ENCODE measurements at regions not wholly inside any gene's neighbourhood (a gene's known extent, or its start where the extent isn't known, plus 50 kb on each side); places are given as distances from the start of the nearest gene placed in this dataset.

DNA sequence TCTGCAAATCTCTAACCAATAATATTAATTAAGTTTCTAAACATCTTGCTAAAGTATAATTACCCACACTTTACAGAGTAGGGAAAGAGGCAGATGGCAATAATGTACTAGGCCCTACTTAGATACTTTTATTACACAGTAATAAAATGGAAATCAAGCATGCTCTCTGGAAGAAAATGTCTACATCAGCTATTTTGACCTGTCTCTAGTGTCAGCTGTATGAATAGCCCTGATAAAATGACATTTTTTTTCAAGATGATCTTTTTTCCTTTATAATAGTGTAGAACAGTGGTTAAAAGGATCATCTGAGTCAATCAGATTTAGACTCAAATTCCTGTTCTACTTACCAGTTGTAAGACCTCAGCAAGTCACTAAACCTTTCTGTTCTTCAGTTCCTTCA, 397.3 kb downstream of the GRB14 start:
- Histone ChIP-seq H3K18ac (ENCODE audit: low read length) (no peak overlapping the region), H2BK120ac (ENCODE audit: low read depth, low read length) (no peak overlapping the region), H3K4ac (ENCODE audit: low read length) (no peak overlapping the region), H4K8ac (ENCODE audit: low read depth, low read length) (no peak overlapping the region), H3K27ac (replicated peaks; ENCODE audit: low read length) (no peak overlapping the region), H3K27me3 (ENCODE audit: control insufficient read depth in 3 of 3, insufficient read depth in 3 of 3, low read depth in 1 of 3, low read length in 3 of 3) (no peaks in the 10 kb centered on the region), H3K36me3 (replicated peaks in 1 of 2; ENCODE audit: control insufficient read depth in 2 of 2, insufficient read depth in 2 of 2, low read length in 2 of 2) (no peaks in the 10 kb centered on the region), H2AFZ (ENCODE audit: low read length) (no peak overlapping the region), H3K14ac (ENCODE audit: low read length) (no peak overlapping the region), H3K23ac (ENCODE audit: low read depth, low read length, poor library complexity) (no peak overlapping the region), H3K4me2 (ENCODE audit: insufficient read depth, low read length, poor library complexity, severe bottlenecking) (no peak overlapping the region), H3K79me1 (ENCODE audit: low read depth, low read length) (no peaks in the 10 kb centered on the region), H3K4me1 (ENCODE audit: control insufficient read depth in 2 of 2, insufficient read depth in 1 of 2, low read depth in 1 of 2, low read length in 2 of 2) (peaks cover 0 to 2% of the 10 kb centered on the region in 2 donors), H2BK12ac (ENCODE audit: low read length) (no peak overlapping the region), H4K91ac (ENCODE audit: low read depth, low read length, poor library complexity) (no peak overlapping the region), H3K9ac (ENCODE audit: low read depth, low read length, poor library complexity) (no peak overlapping the region), H2BK15ac (ENCODE audit: low read length) (no peak overlapping the region), H3K9me3 (replicated peaks in 1 of 2; ENCODE audit: control insufficient read depth in 2 of 2, insufficient read depth in 1 of 2, low read depth in 1 of 2, low read length in 2 of 2) (no peaks in the 10 kb centered on the region), H2BK5ac (ENCODE audit: low read length) (no peak overlapping the region), H2AK5ac (ENCODE audit: low read depth, low read length) (no peak overlapping the region), H3K4me3 (ENCODE audit: low read length in 2 of 2) (no peak overlapping the region)
- DNase-seq (ENCODE audit: low spot score), result no peak

DNA sequence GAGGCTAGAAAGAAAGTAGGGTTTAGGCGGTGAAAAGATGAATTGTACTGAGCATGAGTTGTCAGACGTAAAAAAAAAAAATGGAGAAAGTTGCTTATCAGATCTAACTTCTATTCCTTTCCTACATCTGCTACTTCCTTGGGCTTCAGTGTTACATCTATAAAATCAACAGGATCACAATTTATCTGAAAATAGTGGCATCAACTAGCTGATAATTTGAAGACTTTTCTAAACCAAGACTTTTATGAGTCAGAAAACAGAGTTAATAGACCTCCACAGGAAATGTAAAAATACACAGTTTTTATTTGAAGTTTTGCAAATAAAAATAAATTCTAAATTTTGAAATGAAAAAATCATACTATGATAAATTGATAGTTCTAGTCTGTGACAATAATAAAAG, 399.8 kb downstream of the GRB14 start:
- no peaks in the 10 kb centered on the region for H3K9me3 ChIP-seq (replicated peaks in 1 of 2; ENCODE audit: control insufficient read depth in 2 of 2, insufficient read depth in 1 of 2, low read depth in 1 of 2, low read length in 2 of 2)
- H3K4ac ChIP-seq (ENCODE audit: low read length), result no peak overlapping the region
- no peak overlapping the region for H2BK5ac ChIP-seq (ENCODE audit: low read length)
- H2AK5ac ChIP-seq (ENCODE audit: low read depth, low read length), result no peak overlapping the region
- no peak overlapping the region for H3K4me2 ChIP-seq (ENCODE audit: insufficient read depth, low read length, poor library complexity, severe bottlenecking)
- no peak overlapping the region for H2BK15ac ChIP-seq (ENCODE audit: low read length)
- H4K8ac ChIP-seq (ENCODE audit: low read depth, low read length), result no peak overlapping the region
- H4K91ac ChIP-seq (ENCODE audit: low read depth, low read length, poor library complexity), result no peak overlapping the region
- no peak for DNase-seq (ENCODE audit: low spot score)
- no peak overlapping the region for H3K18ac ChIP-seq (ENCODE audit: low read length)
- 88% methylated on average over 1 of the region's 2 CpGs; no CpG with 5 or more reads in 1 of the 2 donors for WGBS, 2 donors (ENCODE audit: extremely low coverage in 2 of 2, insufficient read length in 2 of 2, insufficient replicate concordance in 1 of 2)
- no peak overlapping the region for H3K14ac ChIP-seq (ENCODE audit: low read length)
- no peak overlapping the region for H2BK120ac ChIP-seq (ENCODE audit: low read depth, low read length)
- no peak overlapping the region for H3K4me3 ChIP-seq (ENCODE audit: low read length in 2 of 2)
- no peak overlapping the region for H3K23ac ChIP-seq (ENCODE audit: low read depth, low read length, poor library complexity)
- H3K79me1 ChIP-seq (ENCODE audit: low read depth, low read length), result no peaks in the 10 kb centered on the region
- H3K36me3 ChIP-seq (replicated peaks in 1 of 2; ENCODE audit: control insufficient read depth in 2 of 2, insufficient read depth in 2 of 2, low read length in 2 of 2), result no peaks in the 10 kb centered on the region
- H2BK12ac ChIP-seq (ENCODE audit: low read length), result no peak overlapping the region
- H3K27ac ChIP-seq (replicated peaks; ENCODE audit: low read length), result no peak overlapping the region
- no peaks in the 10 kb centered on the region for H3K27me3 ChIP-seq (ENCODE audit: control insufficient read depth in 3 of 3, insufficient read depth in 3 of 3, low read depth in 1 of 3, low read length in 3 of 3)
- H3K4me1 ChIP-seq (ENCODE audit: control insufficient read depth in 2 of 2, insufficient read depth in 1 of 2, low read depth in 1 of 2, low read length in 2 of 2), result peaks cover 0 to 2% of the 10 kb centered on the region in 2 donors
- H2AFZ ChIP-seq (ENCODE audit: low read length), result no peak overlapping the region
- no peak overlapping the region for H3K9ac ChIP-seq (ENCODE audit: low read depth, low read length, poor library complexity)

GRCh38 chr2:164220265-164220664, 401.0 kb downstream of the GRB14 start:
- Histone ChIP-seq H3K4ac (ENCODE audit: low read length) (no peak overlapping the region), H3K27ac (replicated peaks; ENCODE audit: low read length) (no peak overlapping the region), H2AFZ (ENCODE audit: low read length) (no peak overlapping the region), H3K27me3 (ENCODE audit: control insufficient read depth in 3 of 3, insufficient read depth in 3 of 3, low read depth in 1 of 3, low read length in 3 of 3) (no peaks in the 10 kb centered on the region), H2AK5ac (ENCODE audit: low read depth, low read length) (no peak overlapping the region), H2BK120ac (ENCODE audit: low read depth, low read length) (no peak overlapping the region), H3K14ac (ENCODE audit: low read length) (no peak overlapping the region), H3K18ac (ENCODE audit: low read length) (no peak overlapping the region), H3K9me3 (replicated peaks in 1 of 2; ENCODE audit: control insufficient read depth in 2 of 2, insufficient read depth in 1 of 2, low read depth in 1 of 2, low read length in 2 of 2) (no peaks in the 10 kb centered on the region), H3K36me3 (replicated peaks in 1 of 2; ENCODE audit: control insufficient read depth in 2 of 2, insufficient read depth in 2 of 2, low read length in 2 of 2) (no peaks in the 10 kb centered on the region), H2BK12ac (ENCODE audit: low read length) (no peak overlapping the region), H3K4me1 (ENCODE audit: control insufficient read depth in 2 of 2, insufficient read depth in 1 of 2, low read depth in 1 of 2, low read length in 2 of 2) (peaks cover 0 to 2% of the 10 kb centered on the region in 2 donors), H3K4me3 (ENCODE audit: low read length in 2 of 2) (no peak overlapping the region), H3K79me1 (ENCODE audit: low read depth, low read length) (no peaks in the 10 kb centered on the region), H3K23ac (ENCODE audit: low read depth, low read length, poor library complexity) (no peak overlapping the region), H3K4me2 (ENCODE audit: insufficient read depth, low read length, poor library complexity, severe bottlenecking) (no peak overlapping the region), H2BK15ac (ENCODE audit: low read length) (no peak overlapping the region), H4K8ac (ENCODE audit: low read depth, low read length) (no peak overlapping the region), H3K9ac (ENCODE audit: low read depth, low read length, poor library complexity) (no peak overlapping the region), H2BK5ac (ENCODE audit: low read length) (no peak overlapping the region), H4K91ac (ENCODE audit: low read depth, low read length, poor library complexity) (no peak overlapping the region)
- WGBS, 2 donors (ENCODE audit: extremely low coverage in 2 of 2, insufficient read length in 2 of 2, insufficient replicate concordance in 1 of 2), result no CpG with 5 or more reads among the region's 4 CpGs
- no peak for DNase-seq (ENCODE audit: low spot score)

- Histone ChIP-seq H3K9ac (ENCODE audit: low read depth, low read length, poor library complexity) (no peak overlapping the region), H3K23ac (ENCODE audit: low read depth, low read length, poor library complexity) (no peak overlapping the region), H3K4me1 (ENCODE audit: control insufficient read depth in 2 of 2, insufficient read depth in 1 of 2, low read depth in 1 of 2, low read length in 2 of 2) (no peaks in the 10 kb centered on the region), H2BK15ac (ENCODE audit: low read length) (no peak overlapping the region), H3K9me3 (replicated peaks in 1 of 2; ENCODE audit: control insufficient read depth in 2 of 2, insufficient read depth in 1 of 2, low read depth in 1 of 2, low read length in 2 of 2) (peaks cover 0 to 3% of the 10 kb centered on the region in 2 donors), H3K4me3 (ENCODE audit: low read length in 2 of 2) (no peak overlapping the region), H3K14ac (ENCODE audit: low read length) (no peak overlapping the region), H4K91ac (ENCODE audit: low read depth, low read length, poor library complexity) (no peak overlapping the region), H3K4ac (ENCODE audit: low read length) (no peak overlapping the region), H3K4me2 (ENCODE audit: insufficient read depth, low read length, poor library complexity, severe bottlenecking) (no peak overlapping the region), H2BK12ac (ENCODE audit: low read length) (no peak overlapping the region), H2BK5ac (ENCODE audit: low read length) (no peak overlapping the region), H3K27ac (replicated peaks; ENCODE audit: low read length) (no peak overlapping the region), H4K8ac (ENCODE audit: low read depth, low read length) (no peak overlapping the region), H3K18ac (ENCODE audit: low read length) (no peak overlapping the region), H3K36me3 (replicated peaks in 1 of 2; ENCODE audit: control insufficient read depth in 2 of 2, insufficient read depth in 2 of 2, low read length in 2 of 2) (no peaks in the 10 kb centered on the region), H2BK120ac (ENCODE audit: low read depth, low read length) (no peak overlapping the region), H3K27me3 (ENCODE audit: control insufficient read depth in 3 of 3, insufficient read depth in 3 of 3, low read depth in 1 of 3, low read length in 3 of 3) (no peaks in the 10 kb centered on the region), H3K79me1 (ENCODE audit: low read depth, low read length) (no peaks in the 10 kb centered on the region), H2AK5ac (ENCODE audit: low read depth, low read length) (no peak overlapping the region), H2AFZ (ENCODE audit: low read length) (no peak overlapping the region)
- no CpG with 5 or more reads among the region's 1 CpG for WGBS, 2 donors (ENCODE audit: extremely low coverage in 2 of 2, insufficient read length in 2 of 2, insufficient replicate concordance in 1 of 2)
- no peak for DNase-seq (ENCODE audit: low spot score)
Observed at GRCh38 chr2:164213916-164214315, 407.4 kb downstream of the GRB14 start.

All from neuronal stem cell (in vitro differentiated cells).